NT2/D1 (cell line): ENCODE measurements at regions not wholly inside any gene's neighbourhood (a gene's known extent, or its start where the extent isn't known, plus 50 kb on each side); places are given as distances from the start of the nearest gene placed in this dataset.

ENCODE experiments used
- DNase-seq: peaks from one replicate; pipeline ENCODE4 v3.0.0-alpha.2; 2011; ENCODE audit warnings: low read depth, low spot score
- H3K27me3 ChIP-seq: 2 replicates; pipeline ENCODE4 v1.6.0; 2011; ENCODE audit warnings: mild to moderate bottlenecking; ENCODE audit not compliant: insufficient read length, insufficient read depth
- H3K36me3 ChIP-seq: 2 replicates; pipeline ENCODE4 v1.6.1; 2011; ENCODE audit warnings: mild to moderate bottlenecking, low read length, mixed read lengths; ENCODE audit not compliant: insufficient read depth, insufficient read length
- H3K4me1 ChIP-seq: 2 replicates; pipeline ENCODE4 v1.5.1; 2011; ENCODE audit not compliant: insufficient read depth, insufficient read length
- H3K4me3 ChIP-seq: 2 replicates; pipeline ENCODE4 v1.5.1; 2011; ENCODE audit warnings: low read depth; ENCODE audit not compliant: insufficient read length
- H3K9ac ChIP-seq: 2 replicates; pipeline ENCODE4 v1.6.0; 2011; ENCODE audit warnings: low read depth; ENCODE audit not compliant: insufficient read length
- H3K9me3 ChIP-seq: 2 replicates; pipeline ENCODE4 v1.5.1; 2011; ENCODE audit warnings: mild to moderate bottlenecking, low read length; ENCODE audit not compliant: insufficient read depth
- SUZ12 ChIP-seq: IDR thresholded peaks from 2 replicates; pipeline ENCODE4 v1.6.1; 2011; ENCODE audit not compliant: insufficient read length, insufficient read depth; ENCODE audit errors: extremely low read depth
- YY1 ChIP-seq: IDR thresholded peaks from 2 replicates; pipeline ENCODE4 v1.6.1; 2011; ENCODE audit not compliant: insufficient read length, insufficient read depth
- ZNF274 ChIP-seq: IDR thresholded peaks from 2 replicates; pipeline ENCODE4 v1.6.1; 2011; ENCODE audit warnings: mild to moderate bottlenecking, low read depth, low read length

DNA sequence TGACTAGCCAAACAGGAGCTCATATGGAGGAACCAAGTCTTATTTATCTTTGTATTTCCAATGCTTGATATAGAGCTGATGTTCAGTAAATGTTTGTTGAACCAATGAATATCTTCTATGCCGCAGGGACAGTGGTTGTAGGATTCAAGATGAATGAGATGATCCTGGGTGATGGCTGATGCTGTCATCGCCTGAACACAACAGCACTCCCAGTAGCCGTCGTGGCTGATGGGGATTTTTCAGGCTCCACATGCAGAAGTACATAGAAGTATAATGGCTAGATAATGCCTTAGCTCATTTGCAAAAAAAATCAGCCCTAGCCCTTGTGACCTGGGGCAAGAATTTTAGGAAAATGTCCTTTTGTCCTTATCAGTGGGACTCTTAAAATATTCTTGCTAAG lies 69.0 kb upstream of the OR13F1 start:
- no peak for DNase-seq
- Histone ChIP-seq H3K4me1 (no peaks in the 10 kb centered on the region), H3K9ac (no peak overlapping the region), H3K9me3 (peaks cover 4% of the 10 kb centered on the region; the same call in 1 of the 2 replicates), H3K4me3 (no peak overlapping the region), H3K27me3 (no peaks in the 10 kb centered on the region), H3K36me3 (no peaks in the 10 kb centered on the region)
- TF ChIP-seq YY1 (no peak), SUZ12 (no peak), ZNF274 (no peak)

- Histone ChIP-seq H3K9ac (no peak overlapping the region), H3K4me3 (no peak overlapping the region)
- TF ChIP-seq ZNF274, result no peak
- TF ChIP-seq YY1, result no peak
- no peak for TF ChIP-seq SUZ12
Observed at GRCh38 chr9:104448036-104448435, 56.0 kb upstream of the OR13F1 start.

More at GRCh38 chr9:104448036-104448435, 56.0 kb upstream of the OR13F1 start:
- DNase-seq, result no peak
- Histone ChIP-seq H3K36me3 (no peaks in the 10 kb centered on the region), H3K9me3 (no peaks in the 10 kb centered on the region), H3K4me1 (no peaks in the 10 kb centered on the region), H3K27me3 (no peaks in the 10 kb centered on the region)
